ENCODE measurements at regions not wholly inside any gene's neighbourhood (a gene's known extent, or its start where the extent isn't known, plus 50 kb on each side); places are given as distances from the start of the nearest gene placed in this dataset.

- H3K4me3 ChIP-seq (replicated peaks in 1 of 2; ENCODE audit: low read depth in 2 of 2, low read length in 2 of 2) = no peak overlapping the region
- DNase-seq (ENCODE audit: low read depth in 2 of 2) = no peak
- TF ChIP-seq CTCF (IDR thresholded peaks at IDR 0.05; ENCODE audit: low read depth, low read length) = no peak
Observed at GRCh38 chr10:131574363-131574706, 262.8 kb upstream of the TCERG1L start.

GRCh38 chr10:131574707-131575430 lies 263.3 kb upstream of the TCERG1L start:
- TF ChIP-seq CTCF (IDR thresholded peaks at IDR 0.05; ENCODE audit: low read depth, low read length) = no peak
- no peak for DNase-seq (ENCODE audit: low read depth in 2 of 2)
- no peak overlapping the region for H3K4me3 ChIP-seq (replicated peaks in 1 of 2; ENCODE audit: low read depth in 2 of 2, low read length in 2 of 2)

- no peak for TF ChIP-seq CTCF (IDR thresholded peaks at IDR 0.05; ENCODE audit: low read depth, low read length)
- no peak for DNase-seq (ENCODE audit: low read depth in 2 of 2)
- no peak overlapping the region for H3K4me3 ChIP-seq (replicated peaks in 1 of 2; ENCODE audit: low read depth in 2 of 2, low read length in 2 of 2)
Observed at GRCh38 chr10:131575877-131576276, 264.4 kb upstream of the TCERG1L start.

- H3K4me3 ChIP-seq (replicated peaks in 1 of 2; ENCODE audit: low read depth in 2 of 2, low read length in 2 of 2) = no peak overlapping the region
- DNase-seq (ENCODE audit: low read depth in 2 of 2) = no peak
- TF ChIP-seq CTCF (IDR thresholded peaks at IDR 0.05; ENCODE audit: low read depth, low read length) = no peak
Observed at GRCh38 chr10:131576341-131577177, 265.0 kb upstream of the TCERG1L start.

GRCh38 chr10:131577178-131577555 lies 265.6 kb upstream of the TCERG1L start:
- DNase-seq (ENCODE audit: low read depth in 2 of 2) = no peak
- no peak for TF ChIP-seq CTCF (IDR thresholded peaks at IDR 0.05; ENCODE audit: low read depth, low read length)
- no peak overlapping the region for H3K4me3 ChIP-seq (replicated peaks in 1 of 2; ENCODE audit: low read depth in 2 of 2, low read length in 2 of 2)

- DNase-seq (ENCODE audit: low read depth in 2 of 2) = no peak
- H3K4me3 ChIP-seq (replicated peaks in 1 of 2; ENCODE audit: low read depth in 2 of 2, low read length in 2 of 2) = no peak overlapping the region
- no peak for TF ChIP-seq CTCF (IDR thresholded peaks at IDR 0.05; ENCODE audit: low read depth, low read length)
Observed at GRCh38 chr10:131577786-131578471, 266.4 kb upstream of the TCERG1L start.

All from cardiac fibroblast (primary cell).